OCI-LY7 (cell line): ENCODE measurements at regions not wholly inside any gene's neighbourhood (a gene's known extent, or its start where the extent isn't known, plus 50 kb on each side); places are given as distances from the start of the nearest gene placed in this dataset.

Experiments used
- CTCF ChIP-seq: fragments of 200-600 bp; sonication (generic); conservative IDR thresholded peaks from 2 replicates; pipeline ENCODE4 v1.5.1; 2014; ENCODE audit warnings: mild to moderate bottlenecking, antibody characterized with exemption, low read length, moderate library complexity, mixed read lengths
- EZH2phosphoT487 ChIP-seq: fragments of 200-600 bp; sonication (generic); IDR thresholded peaks from 2 replicates; pipeline ENCODE4 v1.6.1; 2018; ENCODE audit warnings: low read depth, borderline replicate concordance, mild to moderate bottlenecking, mixed run types, antibody characterized with exemption, low read length, moderate library complexity, mixed read lengths

GRCh38 chr3:164539215-164539614, 539.1 kb downstream of the SI start:
- TF ChIP-seq EZH2phosphoT487, result no peak
- TF ChIP-seq CTCF, result no peak
